ENCODE measurements at regions not wholly inside any gene's neighbourhood (a gene's known extent, or its start where the extent isn't known, plus 50 kb on each side); places are given as distances from the start of the nearest gene placed in this dataset.

GRCh38 chr21:38885909-38886308 lies 80.2 kb downstream of the ETS2 start:
- DNase-seq (ENCODE audit: low spot score), result no peak

GRCh38 chr21:38884440-38884839 lies 78.7 kb downstream of the ETS2 start:
- no peak for DNase-seq (ENCODE audit: low spot score)

GRCh38 chr21:38883142-38883541 lies 77.4 kb downstream of the ETS2 start:
- no peak for DNase-seq (ENCODE audit: low spot score)

GRCh38 chr21:38881131-38881530 lies 75.4 kb downstream of the ETS2 start:
- no peak for DNase-seq (ENCODE audit: low spot score)

GRCh38 chr21:38880577-38880966 lies 74.8 kb downstream of the ETS2 start:
- DNase-seq (ENCODE audit: low spot score), result no peak

GRCh38 chr21:38879912-38880576 lies 74.3 kb downstream of the ETS2 start:
- no peak for DNase-seq (ENCODE audit: low spot score)

- DNase-seq (ENCODE audit: low spot score), result no peak
These were observed 72.8 kb downstream of the ETS2 start for GRCh38 chr21:38878379-38879179.

GRCh38 chr21:38875694-38876492 lies 70.2 kb downstream of the ETS2 start:
- DNase-seq (ENCODE audit: low spot score), result no peak

Data from D341Med (cell line).